ENCODE measurements at regions not wholly inside any gene's neighbourhood (a gene's known extent, or its start where the extent isn't known, plus 50 kb on each side); places are given as distances from the start of the nearest gene placed in this dataset.
A peak's percentile ranks its signal among the peaks of the same experiment; 100 is the strongest.

DNA sequence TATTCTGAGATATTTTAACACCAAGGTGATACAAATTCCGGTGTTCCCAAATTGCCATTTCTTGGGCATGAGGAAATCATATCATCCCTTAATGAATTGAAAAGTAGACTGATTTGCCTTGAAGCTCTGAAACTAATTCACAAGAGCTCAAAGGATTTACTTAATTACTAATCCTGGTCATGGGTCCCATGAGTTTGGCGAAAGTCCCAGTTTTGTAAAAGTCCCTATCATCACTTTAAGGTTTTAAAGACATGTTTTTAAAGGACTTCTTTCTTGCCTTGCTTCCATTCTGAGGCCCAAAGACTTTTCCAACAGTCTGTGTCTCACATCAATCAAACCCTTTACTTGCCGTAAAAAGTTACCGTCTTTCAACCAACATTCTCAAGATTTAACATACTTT is 377.9 kb downstream of the DNAJB9 start:
- DNase-seq = no peak

DNA sequence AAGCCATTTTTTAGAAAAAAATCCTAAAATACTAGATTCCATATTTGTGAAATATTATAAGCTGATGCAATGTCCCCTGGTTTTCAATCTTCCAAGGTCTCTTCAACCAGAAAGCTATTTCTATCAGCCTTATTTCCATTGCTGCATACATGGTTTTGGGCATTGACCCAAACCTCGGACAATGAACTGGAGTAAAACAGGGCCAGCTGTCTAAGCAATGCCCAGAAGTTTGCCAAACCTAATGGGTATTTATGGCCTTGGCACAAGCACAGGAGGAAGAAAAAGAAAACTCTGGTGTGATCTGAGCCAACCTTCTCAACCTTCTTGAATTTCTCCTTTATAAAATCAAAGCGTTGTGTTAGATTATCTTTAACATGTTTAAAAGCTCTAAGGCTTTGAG is 402.3 kb downstream of the DNAJB9 start:
- DNase-seq = no peak

DNA sequence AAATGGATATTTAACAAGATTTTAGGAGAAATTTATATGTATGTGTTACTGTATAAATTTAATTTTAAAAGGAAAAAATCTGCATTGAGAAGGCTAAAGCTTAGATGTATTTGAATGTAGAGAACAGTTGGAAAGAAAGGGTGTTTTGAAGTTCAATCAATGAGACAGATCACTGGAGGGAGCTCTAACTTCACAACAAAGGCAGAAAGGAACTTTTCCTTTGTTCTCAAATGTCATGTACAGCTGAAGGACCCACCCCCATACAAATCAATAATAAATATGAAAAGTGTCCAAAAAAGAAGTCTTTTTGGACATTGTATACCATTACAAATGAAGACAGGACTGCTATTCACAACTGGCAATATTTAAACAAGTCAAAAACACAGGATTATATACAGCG is 403.4 kb downstream of the DNAJB9 start:
- DNase-seq = no peak

DNA sequence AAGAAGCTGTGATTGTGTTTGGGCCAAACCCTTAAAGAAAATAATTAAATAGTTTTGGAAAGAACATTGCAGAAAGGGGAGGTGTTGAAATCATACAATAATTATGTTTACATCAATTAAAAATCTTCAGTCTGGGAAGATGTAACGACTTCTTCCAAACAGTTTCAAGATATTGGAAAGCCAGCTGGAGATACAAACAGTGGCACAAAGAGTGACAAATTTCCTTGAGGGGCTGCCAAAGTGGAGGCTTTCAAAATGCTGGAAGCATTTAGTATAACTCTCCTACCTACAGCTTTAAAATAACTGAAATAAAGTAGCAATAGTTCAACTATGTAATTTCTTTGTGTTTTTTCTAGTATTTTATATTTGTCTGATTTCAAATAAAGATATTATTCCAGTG is 405.0 kb downstream of the DNAJB9 start:
- no peak for DNase-seq

DNA sequence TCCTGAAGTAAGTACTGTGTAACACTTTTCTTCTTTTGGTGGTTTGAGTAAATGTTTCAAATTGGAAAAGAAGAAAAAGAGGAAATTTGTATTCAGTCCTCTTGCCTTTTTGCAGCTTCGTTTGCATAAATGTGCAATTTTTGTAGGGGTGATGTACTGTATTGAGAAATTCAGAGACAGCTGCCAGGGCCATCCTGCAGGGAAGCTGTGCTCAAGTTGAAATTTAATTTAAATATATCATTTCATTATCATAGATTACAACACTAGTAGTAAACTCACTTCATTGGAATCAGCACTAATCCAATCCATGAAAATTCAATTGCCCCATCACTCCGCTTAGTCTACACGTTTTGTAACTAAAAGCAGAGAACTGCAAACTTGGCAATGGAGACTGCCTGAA is 415.4 kb downstream of the DNAJB9 start:
- peak in 3 of 58 donors; percentile 3 to 23 (median 4) for DNase-seq

DNA sequence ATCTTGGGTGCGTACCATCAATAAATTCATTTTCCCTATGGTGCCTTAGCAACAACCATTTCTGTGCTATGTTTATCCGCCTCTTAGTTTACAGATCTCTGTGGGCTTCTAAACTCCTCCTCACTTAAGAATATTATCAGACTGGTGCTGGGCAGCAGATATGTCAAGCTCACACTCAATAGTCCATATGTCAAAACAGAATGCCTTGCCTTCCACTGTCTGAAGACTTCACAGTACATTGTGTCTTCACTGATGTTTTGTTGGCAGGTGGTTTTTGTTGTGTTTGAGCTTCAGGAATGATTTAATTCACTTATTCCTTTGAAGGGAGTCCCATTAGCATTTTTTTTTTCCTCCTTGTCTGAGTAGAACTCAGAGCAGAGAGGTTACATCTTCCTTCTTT is 419.6 kb downstream of the DNAJB9 start:
- no peak for DNase-seq

DNA sequence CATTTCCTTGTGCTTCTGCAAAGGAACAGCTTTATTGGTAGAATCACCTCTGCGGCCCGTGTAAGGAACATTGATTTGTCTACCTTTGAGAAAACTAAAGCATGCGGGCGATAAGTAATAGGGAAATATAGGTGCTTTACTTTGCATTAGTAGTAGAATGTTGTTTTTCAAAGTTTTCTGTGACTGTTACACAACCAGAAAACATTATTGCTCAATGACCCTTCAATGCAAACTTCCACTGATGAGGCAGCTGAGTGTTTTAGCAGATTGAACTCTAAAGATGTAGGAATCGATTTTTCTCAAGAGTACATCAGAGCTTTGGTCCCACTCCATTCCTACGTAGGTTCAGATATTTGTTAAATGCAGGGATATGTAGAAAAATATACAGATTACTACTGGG is 427.8 kb downstream of the DNAJB9 start:
- no peak for DNase-seq

DNA sequence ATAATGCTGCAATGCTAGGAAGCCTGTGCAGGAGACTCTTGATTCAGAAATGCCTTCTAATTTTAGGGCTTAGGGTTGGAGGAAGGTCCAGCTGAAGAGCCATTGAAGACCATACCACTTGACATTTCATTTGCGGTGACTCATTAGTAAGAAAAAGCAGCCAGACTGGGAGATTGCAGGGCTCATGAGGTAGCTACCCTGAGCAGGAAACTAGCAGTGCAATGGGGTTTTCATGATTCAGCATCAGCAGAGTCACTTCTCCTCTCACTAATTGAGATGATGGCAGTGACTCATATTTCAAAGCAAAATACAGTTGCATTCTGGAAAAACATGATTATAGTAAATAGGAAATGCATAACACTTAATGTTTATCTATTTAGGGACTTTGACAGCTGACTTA is 434.1 kb downstream of the DNAJB9 start:
- DNase-seq = no peak

DNA sequence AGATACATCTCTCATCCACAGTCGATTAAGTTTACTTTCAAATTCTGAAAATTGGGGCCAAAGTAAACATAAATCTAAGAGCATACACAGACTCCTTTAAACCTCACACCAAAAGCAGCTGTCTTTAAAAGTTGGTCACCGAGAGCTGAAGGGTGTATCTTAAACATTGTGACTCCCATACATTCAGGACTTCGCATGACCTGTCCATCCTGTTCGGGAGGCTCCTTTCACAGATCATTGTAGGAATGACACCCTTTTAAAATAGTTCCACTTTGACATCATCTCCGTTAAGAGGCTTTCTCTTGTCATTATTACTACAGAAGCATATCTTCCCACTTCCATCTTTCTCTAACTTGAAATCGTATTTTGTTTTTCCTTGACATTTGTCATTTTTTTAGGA is 440.0 kb downstream of the DNAJB9 start:
- no peak for DNase-seq

DNA sequence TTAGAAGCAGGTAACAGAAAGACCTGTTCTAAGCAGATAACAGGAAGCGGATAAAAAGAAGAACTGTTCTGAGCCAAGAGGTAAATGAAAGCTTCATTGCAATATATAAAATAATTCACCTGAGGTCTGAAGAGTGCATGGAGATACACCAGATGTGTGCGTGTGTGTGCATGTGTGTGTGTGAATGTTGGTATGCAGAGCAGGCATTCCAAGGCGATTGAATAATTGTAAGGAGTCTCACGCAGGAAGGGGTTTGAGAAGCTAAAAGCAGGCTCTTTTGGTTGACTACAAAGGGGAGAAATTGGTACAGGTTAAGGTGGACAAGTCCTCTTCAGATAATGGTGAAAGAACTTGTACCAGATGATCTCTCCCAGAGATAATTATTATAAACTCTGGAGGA is 450.6 kb downstream of the DNAJB9 start:
- no peak for DNase-seq

DNA sequence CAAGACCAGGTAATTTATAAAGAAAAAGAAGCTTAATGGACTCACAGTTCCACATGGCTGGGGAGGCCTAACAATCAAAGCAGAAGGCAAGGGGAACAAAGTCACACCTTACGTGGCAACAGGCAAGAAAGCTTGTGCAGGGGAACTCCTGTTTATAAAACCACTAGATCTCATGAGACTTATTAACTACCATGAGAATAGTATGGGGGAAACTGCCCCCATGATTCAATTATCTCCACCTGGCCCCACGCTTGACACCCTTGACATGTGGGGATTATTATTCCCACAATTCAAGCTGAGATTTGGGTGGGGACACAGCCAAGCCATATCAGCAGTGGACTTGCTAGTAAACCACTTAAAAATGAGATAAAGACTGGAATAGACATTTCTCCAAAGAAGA is 451.7 kb downstream of the DNAJB9 start:
- no peak for DNase-seq

DNA sequence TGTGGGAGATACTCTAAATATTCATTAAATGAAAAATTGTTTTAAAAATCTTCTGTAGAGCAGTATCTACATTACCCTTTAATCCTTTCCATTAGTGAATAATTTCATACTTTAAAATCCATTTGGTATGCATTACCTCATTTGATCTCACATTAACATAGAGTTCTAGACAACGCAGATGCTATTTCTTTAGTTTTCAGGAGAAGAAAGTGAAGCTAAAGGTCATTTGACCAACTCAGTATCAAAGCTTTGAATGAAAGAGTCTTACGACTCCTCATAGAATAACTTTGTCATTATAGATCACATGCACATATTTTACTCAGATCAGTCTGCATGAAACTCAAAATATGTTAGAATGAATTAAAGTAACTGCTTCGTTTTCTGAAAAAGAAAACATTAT is 460.2 kb downstream of the DNAJB9 start:
- DNase-seq = no peak

DNA sequence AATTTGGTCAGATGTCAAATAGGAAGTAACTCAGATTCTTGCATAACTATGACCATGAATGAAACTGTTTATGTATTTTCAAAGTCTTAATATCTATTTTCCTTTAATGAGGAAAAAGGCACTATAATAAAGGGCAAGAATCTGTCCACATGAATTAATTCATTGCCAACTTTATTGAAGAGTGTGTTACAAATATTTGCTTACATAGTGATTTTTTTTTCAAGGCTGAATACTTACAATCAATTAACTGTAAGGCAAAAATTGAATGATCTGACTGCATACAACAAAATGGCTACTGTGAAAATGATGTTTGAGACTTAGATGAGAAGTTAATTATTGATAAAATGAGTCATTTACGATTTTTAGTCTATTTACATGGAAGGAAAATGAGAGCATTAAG is 475.0 kb downstream of the DNAJB9 start:
- no peak for DNase-seq

DNA sequence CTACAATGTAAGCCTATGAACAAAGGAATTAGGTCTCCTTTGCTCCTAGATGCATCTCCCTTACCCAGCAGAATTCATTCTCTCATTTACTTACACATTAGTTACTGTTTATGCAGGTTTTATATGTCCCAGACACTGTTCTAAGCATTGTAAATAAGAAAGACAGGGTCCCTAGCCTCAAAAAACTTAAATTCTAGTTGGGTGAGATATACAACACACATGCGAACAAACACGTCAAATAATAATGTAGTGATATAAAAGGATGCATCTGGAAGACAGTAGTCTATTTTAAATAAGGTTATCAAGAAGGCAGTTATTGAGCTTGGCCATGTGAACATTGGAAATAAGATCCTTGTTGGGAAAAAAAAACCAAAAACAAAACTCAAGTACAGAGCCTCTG is 479.7 kb downstream of the DNAJB9 start:
- DNase-seq = no peak

DNA sequence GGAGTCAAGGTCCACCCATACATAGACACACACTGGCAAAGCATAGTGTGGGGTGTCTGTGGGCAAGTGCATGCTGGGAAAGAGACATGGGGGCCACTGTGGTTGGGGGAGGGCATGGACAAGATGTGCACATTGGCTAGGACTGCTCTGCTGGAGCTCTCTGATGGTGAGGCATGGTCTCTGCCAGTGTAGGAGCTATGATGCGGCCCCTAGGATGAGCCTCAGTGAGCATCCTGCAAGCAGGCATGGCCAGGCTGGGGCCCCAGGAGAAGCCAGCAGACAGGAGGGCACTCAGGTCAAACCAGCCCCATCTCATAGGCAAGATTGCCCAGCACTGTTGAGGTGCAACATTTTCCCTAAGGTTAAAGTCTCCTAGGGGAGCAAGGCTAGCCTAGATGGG is 489.4 kb downstream of the DNAJB9 start:
- no peak for DNase-seq

DNA sequence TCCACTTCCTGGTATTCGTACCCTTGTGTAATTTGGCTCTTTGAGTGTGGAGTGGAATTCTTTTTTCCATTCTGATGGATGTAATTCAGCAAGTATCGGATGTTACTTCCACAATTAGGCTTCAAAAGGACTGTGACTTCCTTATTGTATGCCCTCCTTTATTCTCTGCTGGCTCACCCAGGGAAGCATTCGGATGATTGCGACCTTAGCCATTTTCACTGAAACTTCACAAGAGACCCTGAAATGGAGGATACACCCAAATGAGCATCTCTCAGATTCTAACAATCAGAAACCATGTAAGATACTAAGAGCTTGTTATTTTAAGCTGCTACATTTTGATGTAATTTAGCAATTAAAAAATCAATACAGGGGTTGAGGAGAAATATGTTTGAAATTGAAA is 493.1 kb downstream of the DNAJB9 start:
- no peak for DNase-seq

DNA sequence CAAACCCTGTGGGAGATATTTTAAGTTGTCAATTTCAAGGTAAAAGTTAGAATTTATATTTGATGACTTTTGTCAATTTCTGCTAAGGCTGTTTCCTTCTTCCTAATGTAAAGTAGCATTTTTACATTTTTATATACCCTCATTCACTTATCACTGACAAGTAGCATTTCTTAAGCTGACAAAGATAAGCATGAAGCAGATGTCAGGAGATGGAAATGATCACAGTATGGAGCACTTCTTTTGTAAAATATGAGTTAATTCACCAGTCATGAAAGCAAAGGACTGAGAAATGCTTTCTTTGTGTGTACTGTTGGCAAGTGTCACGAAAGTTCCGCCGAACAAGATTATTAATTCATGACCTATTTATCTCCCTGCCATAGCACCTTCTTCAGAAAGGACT is 503.9 kb downstream of the DNAJB9 start:
- no peak for DNase-seq

DNA sequence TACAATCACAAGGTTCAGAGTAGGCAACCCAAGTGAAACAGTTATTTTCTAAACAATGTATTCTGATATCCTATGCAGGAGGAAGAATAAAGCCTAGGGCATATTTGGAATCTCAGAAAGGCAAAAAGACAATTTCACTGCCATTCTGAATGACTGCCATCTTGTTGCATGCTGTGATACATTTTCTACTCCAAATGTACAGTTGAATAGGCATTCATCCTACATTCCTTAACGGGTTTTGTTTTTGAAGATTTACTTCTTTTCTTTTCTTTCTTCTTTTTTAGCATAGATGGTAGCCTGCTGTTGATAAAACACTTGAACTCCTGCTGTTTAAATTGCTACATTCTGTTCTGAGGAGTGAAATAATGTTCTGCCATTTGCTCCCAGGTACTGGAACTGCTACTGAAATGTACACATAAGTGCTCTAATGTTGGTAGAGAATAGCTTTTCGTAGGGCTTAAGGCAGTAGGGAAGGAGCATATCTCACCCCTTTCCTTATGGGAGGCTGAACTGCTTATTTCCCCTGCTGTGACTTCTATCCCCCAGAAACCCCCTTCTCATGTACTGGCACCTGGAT is 506.8 kb downstream of the DNAJB9 start:
- no peak for DNase-seq

DNA sequence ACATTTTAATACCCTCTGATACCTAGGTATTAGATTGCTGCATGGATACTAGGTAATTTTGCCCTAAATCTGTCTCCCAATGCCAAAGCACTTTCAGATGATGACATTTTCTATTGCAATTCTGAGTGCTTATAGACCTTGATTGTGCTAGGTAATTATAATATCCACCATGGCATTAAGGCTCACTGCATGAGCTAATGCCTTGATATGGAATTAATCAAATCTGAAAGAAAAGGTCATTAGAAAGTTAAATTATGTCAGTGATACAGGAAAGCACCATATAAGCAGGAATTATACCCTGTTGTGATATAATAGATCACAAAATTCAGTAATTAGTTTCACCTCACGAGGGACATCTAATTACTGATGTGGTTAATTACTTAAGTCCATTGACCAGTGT is 521.4 kb downstream of the DNAJB9 start:
- DNase-seq = no peak

DNA sequence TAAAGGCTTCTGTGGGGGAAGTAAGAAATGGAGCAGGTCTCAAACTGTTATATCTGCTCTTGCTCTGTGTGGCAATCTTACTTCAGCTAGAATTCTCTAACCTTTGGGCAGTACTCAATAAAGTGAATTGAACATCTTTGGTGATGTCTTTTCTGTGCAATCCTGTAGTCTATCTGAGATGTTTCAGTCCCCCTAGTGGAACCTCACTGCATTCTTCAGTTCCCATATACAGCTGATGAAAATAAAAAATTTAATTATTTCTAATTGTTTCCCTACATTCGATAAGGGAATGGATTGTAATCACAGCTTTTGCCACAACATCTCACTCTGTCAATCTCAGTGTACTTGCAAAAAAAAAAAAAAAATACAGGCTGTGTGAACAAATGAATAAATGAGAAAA is 522.6 kb downstream of the DNAJB9 start:
- DNase-seq = no peak

DNA sequence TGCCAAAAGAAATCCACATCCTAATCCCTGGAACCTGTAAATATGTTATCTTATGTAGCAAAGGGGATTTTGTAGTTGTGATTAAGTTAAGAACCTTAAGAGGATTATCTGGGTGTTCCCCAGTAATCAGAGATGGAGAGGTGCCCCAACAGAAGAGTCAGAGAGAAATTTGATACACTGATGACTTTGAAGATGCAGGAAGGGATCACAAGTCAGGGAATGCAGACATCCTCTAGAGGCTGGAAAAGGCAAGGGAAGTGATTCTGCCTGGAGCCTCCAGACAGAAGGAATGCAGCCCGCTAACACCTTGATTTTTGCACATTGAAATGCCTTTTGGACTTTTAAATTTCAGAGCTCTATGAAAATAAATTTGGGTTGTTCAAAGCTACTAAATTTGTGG is 531.7 kb downstream of the DNAJB9 start:
- no peak for DNase-seq

DNA sequence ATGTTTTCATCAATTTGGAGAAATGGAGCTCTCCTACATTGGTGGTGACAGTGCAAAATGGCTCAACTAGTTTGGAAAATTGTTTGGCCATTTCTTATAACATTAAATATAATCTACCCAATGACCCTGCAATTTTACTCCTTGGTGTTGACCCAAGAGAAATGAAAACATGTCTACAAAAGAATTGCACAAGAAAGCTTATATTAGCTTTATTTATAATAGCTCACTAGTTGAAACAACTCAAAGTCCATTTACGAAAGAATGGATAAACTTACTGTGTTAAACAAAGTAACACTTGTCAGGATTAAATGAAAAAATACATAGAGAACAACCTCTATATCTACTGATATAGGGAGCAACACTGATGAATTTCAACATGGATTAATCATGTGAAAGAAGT is 539.9 kb downstream of the DNAJB9 start:
- DNase-seq = no peak

DNA sequence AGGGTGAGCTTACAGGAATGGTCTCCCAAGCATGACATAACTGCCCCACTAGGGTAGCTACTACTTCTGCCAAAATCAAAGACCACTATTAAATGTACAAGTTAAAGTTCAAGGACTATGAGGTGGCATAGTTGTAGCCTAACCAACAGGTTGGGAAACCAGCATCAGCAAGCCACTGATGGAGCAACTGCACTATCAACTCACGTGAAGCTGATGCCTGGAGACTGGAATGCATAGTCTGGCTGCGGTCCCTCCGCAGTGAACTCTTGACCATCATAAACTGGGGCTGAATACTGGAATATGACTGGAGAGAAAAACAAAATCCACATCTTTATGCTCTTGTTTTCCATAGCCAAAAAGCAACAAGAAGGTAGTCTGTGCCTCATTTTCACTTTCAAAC is 541.4 kb downstream of the DNAJB9 start:
- DNase-seq = no peak

DNA sequence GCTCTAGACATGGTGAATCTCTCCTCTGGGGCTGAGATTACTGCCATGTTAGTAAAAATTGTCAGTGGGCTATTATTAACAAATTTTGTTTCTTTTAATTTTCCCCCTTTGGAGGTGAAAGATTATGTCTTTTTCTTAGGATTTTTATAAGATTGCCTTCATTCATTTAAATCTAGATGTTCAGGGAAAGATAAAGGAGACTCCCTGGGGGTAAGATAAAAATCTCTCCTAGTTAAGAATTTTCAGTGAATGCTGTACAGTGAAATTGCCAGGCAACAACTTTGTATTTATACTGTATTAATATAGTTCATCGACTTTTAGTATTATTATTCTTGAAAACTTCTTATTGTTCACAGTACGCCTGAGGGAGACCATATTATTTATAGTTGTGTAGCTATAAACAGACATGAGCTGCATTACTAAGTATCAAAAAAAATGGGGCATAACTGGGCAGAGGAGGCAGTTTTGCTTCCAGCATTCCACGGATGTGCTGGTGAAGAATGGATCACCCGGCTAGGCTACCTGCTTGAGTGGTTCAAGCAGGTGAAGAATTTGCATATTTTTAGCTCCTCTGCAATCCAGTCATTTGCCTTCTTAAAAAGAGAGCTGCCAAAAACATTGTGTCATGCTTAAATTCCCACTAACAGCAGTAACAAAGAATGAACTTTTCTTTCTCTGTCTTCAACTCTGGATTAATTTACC is 552.1 kb downstream of the DNAJB9 start:
- no peak for DNase-seq

Measured in anterior cingulate cortex (tissue), 58 donors.